ENCODE measurements at regions not wholly inside any gene's neighbourhood (a gene's known extent, or its start where the extent isn't known, plus 50 kb on each side); places are given as distances from the start of the nearest gene placed in this dataset.
"Not testable (repeated sequence)": the region's sequence is repeated elsewhere in the genome, so short reads cannot be mapped to it uniquely, and the experiment has no call there.

DNA sequence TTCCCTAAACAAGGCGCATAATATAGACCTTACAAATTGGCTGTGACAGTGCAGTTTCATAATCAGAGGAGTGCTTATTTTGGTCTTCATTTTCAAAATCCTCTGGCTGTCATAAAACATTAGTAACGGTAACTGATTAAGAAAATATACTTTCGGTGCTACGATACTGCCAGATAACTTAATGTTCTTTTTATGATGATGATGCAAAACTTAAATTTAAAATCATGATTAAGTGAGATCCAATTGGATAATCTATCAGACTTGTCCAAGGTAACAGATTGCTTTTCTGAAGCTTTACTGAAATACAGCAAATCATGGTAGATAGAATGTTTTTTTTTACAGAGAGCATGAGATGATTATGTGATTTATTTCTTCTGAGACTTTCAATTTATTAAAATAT is 364.2 kb upstream of the CNTN3 start:
- Histone ChIP-seq H3K9ac (ENCODE audit: low read depth in 1 of 2, low read length in 2 of 2) (no peak overlapping the region), H3K27ac (ENCODE audit: low read depth, low read length) (no peak overlapping the region), H3K4me3 (ENCODE audit: low read depth in 1 of 2, low read length in 2 of 2) (no peak overlapping the region), H3K27me3 (ENCODE audit: control insufficient read depth in 1 of 2, insufficient read depth in 2 of 2, low read length in 2 of 2) (no peaks in the 10 kb centered on the region), H3K36me3 (ENCODE audit: control insufficient read depth in 1 of 2, insufficient read depth in 2 of 2, low read length in 2 of 2) (no peaks in the 10 kb centered on the region), H3K4me1 (ENCODE audit: control insufficient read depth in 1 of 2, insufficient read depth in 2 of 2, low read length in 2 of 2) (no peaks in the 10 kb centered on the region), H3K9me3 (ENCODE audit: control insufficient read depth in 1 of 2, low read length in 2 of 2) (no peaks in the 10 kb centered on the region)

GRCh38 chr3:74985028-74985904 is 370.8 kb upstream of the CNTN3 start:
- H3K4me1 ChIP-seq (ENCODE audit: control insufficient read depth in 1 of 2, insufficient read depth in 2 of 2, low read length in 2 of 2); H3K27ac ChIP-seq (ENCODE audit: low read depth, low read length); H3K4me3 ChIP-seq (ENCODE audit: low read depth in 1 of 2, low read length in 2 of 2); H3K9ac ChIP-seq (ENCODE audit: low read depth in 1 of 2, low read length in 2 of 2); H3K27me3 ChIP-seq (ENCODE audit: control insufficient read depth in 1 of 2, insufficient read depth in 2 of 2, low read length in 2 of 2); H3K9me3 ChIP-seq (ENCODE audit: control insufficient read depth in 1 of 2, low read length in 2 of 2); H3K36me3 ChIP-seq (ENCODE audit: control insufficient read depth in 1 of 2, insufficient read depth in 2 of 2, low read length in 2 of 2): not testable (repeated sequence)

DNA sequence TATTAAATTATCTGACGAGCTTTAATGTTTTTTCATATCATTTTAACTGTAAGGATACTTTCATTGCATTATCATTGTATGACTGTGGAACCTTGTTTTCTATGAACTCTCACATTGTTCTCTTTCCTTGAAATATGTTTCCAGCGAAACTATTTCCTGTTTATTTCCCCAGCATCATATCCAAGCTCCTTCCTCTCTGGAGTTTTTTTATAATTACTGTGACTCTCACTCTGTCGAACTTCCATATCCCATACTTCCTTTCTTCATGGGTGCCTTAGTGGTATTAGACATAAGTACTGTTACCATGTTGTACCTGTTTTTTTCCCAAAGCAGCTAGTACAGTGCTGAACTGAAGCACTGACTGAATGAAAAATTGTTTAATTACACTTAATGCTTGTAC is 373.6 kb upstream of the CNTN3 start:
- no peaks in the 10 kb centered on the region for H3K4me1 ChIP-seq (ENCODE audit: control insufficient read depth in 1 of 2, insufficient read depth in 2 of 2, low read length in 2 of 2)
- H3K9ac ChIP-seq (ENCODE audit: low read depth in 1 of 2, low read length in 2 of 2), result no peak overlapping the region
- no peaks in the 10 kb centered on the region for H3K36me3 ChIP-seq (ENCODE audit: control insufficient read depth in 1 of 2, insufficient read depth in 2 of 2, low read length in 2 of 2)
- H3K4me3 ChIP-seq (ENCODE audit: low read depth in 1 of 2, low read length in 2 of 2), result no peak overlapping the region
- no peak overlapping the region for H3K27ac ChIP-seq (ENCODE audit: low read depth, low read length)
- H3K9me3 ChIP-seq (ENCODE audit: control insufficient read depth in 1 of 2, low read length in 2 of 2), result no peaks in the 10 kb centered on the region
- H3K27me3 ChIP-seq (ENCODE audit: control insufficient read depth in 1 of 2, insufficient read depth in 2 of 2, low read length in 2 of 2), result no peaks in the 10 kb centered on the region

GRCh38 chr3:74992898-74993297 is 378.4 kb upstream of the CNTN3 start:
- Histone ChIP-seq H3K36me3 (ENCODE audit: control insufficient read depth in 1 of 2, insufficient read depth in 2 of 2, low read length in 2 of 2) (no peaks in the 10 kb centered on the region), H3K4me3 (ENCODE audit: low read depth in 1 of 2, low read length in 2 of 2) (no peak overlapping the region)

GRCh38 chr3:75001330-75001729 is 386.9 kb upstream of the CNTN3 start:
- Histone ChIP-seq H3K27ac (ENCODE audit: low read depth, low read length) (no peak overlapping the region), H3K9me3 (ENCODE audit: control insufficient read depth in 1 of 2, low read length in 2 of 2) (no peaks in the 10 kb centered on the region), H3K36me3 (ENCODE audit: control insufficient read depth in 1 of 2, insufficient read depth in 2 of 2, low read length in 2 of 2) (no peaks in the 10 kb centered on the region), H3K4me1 (ENCODE audit: control insufficient read depth in 1 of 2, insufficient read depth in 2 of 2, low read length in 2 of 2) (no peaks in the 10 kb centered on the region), H3K9ac (ENCODE audit: low read depth in 1 of 2, low read length in 2 of 2) (no peak overlapping the region), H3K4me3 (ENCODE audit: low read depth in 1 of 2, low read length in 2 of 2) (no peak overlapping the region), H3K27me3 (ENCODE audit: control insufficient read depth in 1 of 2, insufficient read depth in 2 of 2, low read length in 2 of 2) (no peaks in the 10 kb centered on the region)

More at GRCh38 chr3:74992898-74993297, 378.4 kb upstream of the CNTN3 start:
- no peak overlapping the region for H3K9ac ChIP-seq (ENCODE audit: low read depth in 1 of 2, low read length in 2 of 2)
- no peak overlapping the region for H3K27ac ChIP-seq (ENCODE audit: low read depth, low read length)
- no peaks in the 10 kb centered on the region for H3K27me3 ChIP-seq (ENCODE audit: control insufficient read depth in 1 of 2, insufficient read depth in 2 of 2, low read length in 2 of 2)
- H3K9me3 ChIP-seq (ENCODE audit: control insufficient read depth in 1 of 2, low read length in 2 of 2), result no peaks in the 10 kb centered on the region
- no peaks in the 10 kb centered on the region for H3K4me1 ChIP-seq (ENCODE audit: control insufficient read depth in 1 of 2, insufficient read depth in 2 of 2, low read length in 2 of 2)

- no peak overlapping the region for H3K9ac ChIP-seq (ENCODE audit: low read depth in 1 of 2, low read length in 2 of 2)
- H3K4me1 ChIP-seq (ENCODE audit: control insufficient read depth in 1 of 2, insufficient read depth in 2 of 2, low read length in 2 of 2), result no peaks in the 10 kb centered on the region
- H3K27ac ChIP-seq (ENCODE audit: low read depth, low read length), result no peak overlapping the region
- H3K9me3 ChIP-seq (ENCODE audit: control insufficient read depth in 1 of 2, low read length in 2 of 2), result no peaks in the 10 kb centered on the region
- no peak overlapping the region for H3K4me3 ChIP-seq (ENCODE audit: low read depth in 1 of 2, low read length in 2 of 2)
- no peaks in the 10 kb centered on the region for H3K36me3 ChIP-seq (ENCODE audit: control insufficient read depth in 1 of 2, insufficient read depth in 2 of 2, low read length in 2 of 2)
- no peaks in the 10 kb centered on the region for H3K27me3 ChIP-seq (ENCODE audit: control insufficient read depth in 1 of 2, insufficient read depth in 2 of 2, low read length in 2 of 2)
Measured at GRCh38 chr3:75012791-75013331, 398.4 kb upstream of the CNTN3 start.

DNA sequence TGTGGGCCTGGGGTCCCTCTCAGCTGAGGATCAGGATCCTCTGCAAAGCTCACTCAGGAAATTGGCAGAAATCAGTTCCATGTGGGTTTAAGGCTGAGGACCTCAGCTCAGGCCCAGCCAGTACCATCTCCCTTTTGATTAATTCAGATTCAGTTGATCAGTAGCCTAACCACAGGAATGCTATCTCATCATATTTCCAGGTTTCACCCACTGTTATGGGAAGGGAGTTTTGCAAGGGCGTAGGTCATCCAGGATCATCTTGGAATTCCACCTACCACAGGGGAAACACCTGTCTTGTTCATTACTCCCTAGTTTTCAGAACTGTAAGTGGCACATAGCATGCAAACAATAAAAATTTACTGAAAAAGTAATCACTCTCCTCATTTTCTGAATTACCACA is 399.5 kb upstream of the CNTN3 start:
- H3K4me3 ChIP-seq (ENCODE audit: low read depth in 1 of 2, low read length in 2 of 2), result no peak overlapping the region
- no peaks in the 10 kb centered on the region for H3K36me3 ChIP-seq (ENCODE audit: control insufficient read depth in 1 of 2, insufficient read depth in 2 of 2, low read length in 2 of 2)
- no peaks in the 10 kb centered on the region for H3K9me3 ChIP-seq (ENCODE audit: control insufficient read depth in 1 of 2, low read length in 2 of 2)
- no peaks in the 10 kb centered on the region for H3K4me1 ChIP-seq (ENCODE audit: control insufficient read depth in 1 of 2, insufficient read depth in 2 of 2, low read length in 2 of 2)
- H3K27ac ChIP-seq (ENCODE audit: low read depth, low read length), result no peak overlapping the region
- no peaks in the 10 kb centered on the region for H3K27me3 ChIP-seq (ENCODE audit: control insufficient read depth in 1 of 2, insufficient read depth in 2 of 2, low read length in 2 of 2)
- H3K9ac ChIP-seq (ENCODE audit: low read depth in 1 of 2, low read length in 2 of 2), result no peak overlapping the region

DNA sequence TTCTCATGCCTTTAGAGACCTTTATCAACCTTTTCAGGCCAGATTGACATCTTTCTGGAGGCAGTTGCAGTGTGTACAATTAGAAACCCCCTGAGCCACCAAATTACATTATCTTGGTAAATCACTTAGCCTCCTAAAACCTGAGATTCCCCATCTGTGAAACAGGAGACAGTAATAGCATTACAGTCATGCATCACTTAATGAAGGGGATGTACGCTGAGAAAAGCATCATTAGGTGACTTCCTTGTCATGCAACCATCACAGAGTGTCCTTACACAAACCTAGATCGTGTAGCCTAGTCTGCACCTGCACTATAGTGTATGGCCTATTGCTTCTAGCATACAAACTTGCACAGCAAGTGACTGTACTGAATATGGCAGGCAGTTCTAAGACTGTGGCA is 400.8 kb upstream of the CNTN3 start:
- Histone ChIP-seq H3K36me3 (ENCODE audit: control insufficient read depth in 1 of 2, insufficient read depth in 2 of 2, low read length in 2 of 2) (no peaks in the 10 kb centered on the region), H3K9ac (ENCODE audit: low read depth in 1 of 2, low read length in 2 of 2) (no peak overlapping the region), H3K4me1 (ENCODE audit: control insufficient read depth in 1 of 2, insufficient read depth in 2 of 2, low read length in 2 of 2) (no peaks in the 10 kb centered on the region), H3K27me3 (ENCODE audit: control insufficient read depth in 1 of 2, insufficient read depth in 2 of 2, low read length in 2 of 2) (no peaks in the 10 kb centered on the region), H3K4me3 (ENCODE audit: low read depth in 1 of 2, low read length in 2 of 2) (no peak overlapping the region), H3K9me3 (ENCODE audit: control insufficient read depth in 1 of 2, low read length in 2 of 2) (no peaks in the 10 kb centered on the region), H3K27ac (ENCODE audit: low read depth, low read length) (no peak overlapping the region)

DNA sequence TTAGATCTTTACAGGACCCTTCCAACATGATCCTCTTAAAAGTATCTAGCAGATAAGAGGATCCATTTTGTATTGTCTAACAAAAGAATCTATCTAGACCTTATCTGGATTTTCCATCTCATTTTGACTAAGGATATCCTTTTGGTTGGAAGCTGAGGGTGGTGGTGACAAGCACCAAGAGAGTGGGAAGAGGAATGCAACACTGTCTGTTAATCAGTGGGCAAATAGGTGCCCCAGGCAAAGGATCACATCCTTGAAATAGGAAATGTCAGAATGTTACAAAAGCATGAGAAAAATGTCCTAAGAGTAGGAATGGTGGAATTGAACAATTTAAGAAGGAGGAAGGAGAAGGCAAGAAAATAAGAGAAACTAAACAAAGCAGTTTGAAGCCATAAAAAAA is 420.7 kb upstream of the CNTN3 start:
- H3K27me3 ChIP-seq (ENCODE audit: control insufficient read depth in 1 of 2, insufficient read depth in 2 of 2, low read length in 2 of 2), result no peaks in the 10 kb centered on the region
- H3K9me3 ChIP-seq (ENCODE audit: control insufficient read depth in 1 of 2, low read length in 2 of 2), result no peaks in the 10 kb centered on the region
- no peaks in the 10 kb centered on the region for H3K36me3 ChIP-seq (ENCODE audit: control insufficient read depth in 1 of 2, insufficient read depth in 2 of 2, low read length in 2 of 2)
- no peak overlapping the region for H3K4me3 ChIP-seq (ENCODE audit: low read depth in 1 of 2, low read length in 2 of 2)
- no peak overlapping the region for H3K27ac ChIP-seq (ENCODE audit: low read depth, low read length)
- H3K4me1 ChIP-seq (ENCODE audit: control insufficient read depth in 1 of 2, insufficient read depth in 2 of 2, low read length in 2 of 2), result no peaks in the 10 kb centered on the region
- no peak overlapping the region for H3K9ac ChIP-seq (ENCODE audit: low read depth in 1 of 2, low read length in 2 of 2)

DNA sequence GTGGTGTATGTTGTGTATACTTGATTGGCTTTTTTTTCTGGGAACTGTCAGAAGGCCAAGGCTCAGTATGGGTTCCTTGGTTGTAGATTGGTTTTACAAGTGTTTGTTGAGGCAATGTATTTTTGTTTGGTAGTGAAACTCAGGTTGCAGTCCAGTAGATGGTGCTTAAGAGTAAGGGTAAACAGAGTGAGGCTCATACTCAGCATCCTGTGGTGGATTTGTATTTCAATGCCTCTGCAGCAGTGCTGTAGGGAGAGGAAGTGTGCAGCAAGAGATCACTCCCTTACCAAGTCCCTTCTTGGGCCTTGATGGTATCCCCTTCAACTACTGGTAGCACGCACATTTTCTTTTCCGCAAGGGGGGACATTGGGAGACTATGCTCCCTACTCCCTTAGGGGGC is 428.5 kb upstream of the CNTN3 start:
- no peaks in the 10 kb centered on the region for H3K4me1 ChIP-seq (ENCODE audit: control insufficient read depth in 1 of 2, insufficient read depth in 2 of 2, low read length in 2 of 2)
- H3K4me3 ChIP-seq (ENCODE audit: low read depth in 1 of 2, low read length in 2 of 2), result no peak overlapping the region
- H3K9me3 ChIP-seq (ENCODE audit: control insufficient read depth in 1 of 2, low read length in 2 of 2), result peaks cover 0 to 6% of the 10 kb centered on the region in 2 donors
- H3K27ac ChIP-seq (ENCODE audit: low read depth, low read length), result no peak overlapping the region
- H3K36me3 ChIP-seq (ENCODE audit: control insufficient read depth in 1 of 2, insufficient read depth in 2 of 2, low read length in 2 of 2), result no peaks in the 10 kb centered on the region
- no peaks in the 10 kb centered on the region for H3K27me3 ChIP-seq (ENCODE audit: control insufficient read depth in 1 of 2, insufficient read depth in 2 of 2, low read length in 2 of 2)
- no peak overlapping the region for H3K9ac ChIP-seq (ENCODE audit: low read depth in 1 of 2, low read length in 2 of 2)

Data from duodenal mucosa (tissue), 2 donors.